IMR-90 (cell line): ENCODE measurements at regions not wholly inside any gene's neighbourhood (a gene's known extent, or its start where the extent isn't known, plus 50 kb on each side); places are given as distances from the start of the nearest gene placed in this dataset.
A peak's percentile ranks its signal among the peaks of the same experiment; 100 is the strongest.

Experiments used
- ATAC-seq: fragments of 200-7000 bp; cut with Tn5 transposase; 2 replicates; pipeline ENCODE4 v1.9.1; 2020; ENCODE audit warnings: low read depth, mild to moderate bottlenecking, moderate library complexity
- BruUV-seq: library from RNA; stranded (reverse); fragments of 400-500 nt; replicated peaks from 2 replicates; lab custom pipeline; 2021; lab: Mats Ljungman, UMichigan
- CTCF ChIA-PET: fragments of 300-600 bp; formaldehyde crosslinking; extraction: SDS; loops from one replicate; lab custom pipeline; 2021; ENCODE audit warnings: antibody characterized with exemption; lab: Yijun Ruan, JAX
- POLR2A ChIA-PET: fragments of 300-600 bp; sonication (Branson Sonifier 250); formaldehyde crosslinking; loops from one replicate; lab custom pipeline; 2022; ENCODE audit warnings: antibody characterized with exemption; ENCODE audit not compliant: unreplicated experiment; lab: Charles Lee
- DNase-seq: peaks from one replicate; pipeline ENCODE4 v3.0.0; 2013
- H2AFZ ChIP-seq: replicated peaks from 2 replicates; pipeline ENCODE3; 2013; ENCODE audit warnings: low read length, mild to moderate bottlenecking; ENCODE audit not compliant: poor library complexity
- H2AK5ac ChIP-seq: 2 replicates; pipeline ENCODE4 v1.6.1; 2013; ENCODE audit warnings: low read depth, low read length, inconsistent platforms
- H2AK9ac ChIP-seq: replicated peaks from 2 replicates; pipeline ENCODE3; 2013; ENCODE audit warnings: mild to moderate bottlenecking, low read depth, low read length, moderate library complexity; ENCODE audit not compliant: poor library complexity
- H2BK120ac ChIP-seq: 2 replicates; pipeline ENCODE4 v1.6.1; 2013; ENCODE audit warnings: low read depth, low read length, inconsistent platforms
- H2BK15ac ChIP-seq: 3 replicates; pipeline ENCODE4 v1.6.1; 2013; ENCODE audit warnings: low read depth, low read length, inconsistent platforms
- H2BK20ac ChIP-seq: 2 replicates; pipeline ENCODE4 v1.6.1; 2013; ENCODE audit warnings: low read depth, mild to moderate bottlenecking, inconsistent platforms, low read length, moderate library complexity
- H2BK5ac ChIP-seq: 2 replicates; pipeline ENCODE4 v1.6.1; 2013; ENCODE audit warnings: mild to moderate bottlenecking, low read depth, low read length, inconsistent platforms; ENCODE audit not compliant: poor library complexity, severe bottlenecking
- H3K14ac ChIP-seq: replicated peaks from 2 replicates; pipeline ENCODE4 v1.6.1; 2013; ENCODE audit warnings: low read depth, low read length, inconsistent platforms
- H3K18ac ChIP-seq: 2 replicates; pipeline ENCODE4 v1.6.1; 2013; ENCODE audit warnings: low read depth, low read length, control low read depth
- H3K23ac ChIP-seq: 2 replicates; pipeline ENCODE4 v1.6.1; 2013; ENCODE audit warnings: low read depth, low read length, inconsistent platforms
- H3K27ac ChIP-seq: 2 replicates; pipeline ENCODE4 v1.5.1; 2013; ENCODE audit warnings: mild to moderate bottlenecking, control low read depth, low read length; ENCODE audit not compliant: insufficient read depth
- H3K27me3 ChIP-seq: 2 replicates; pipeline ENCODE4 v1.6.1; 2013; ENCODE audit warnings: low read length; ENCODE audit not compliant: control insufficient read depth, insufficient read depth
- H3K36me3 ChIP-seq: 2 replicates; pipeline ENCODE4 v1.6.1; 2013; ENCODE audit warnings: low read length, mixed read lengths; ENCODE audit not compliant: control insufficient read depth, insufficient read depth
- H3K4ac ChIP-seq: 2 replicates; pipeline ENCODE4 v1.6.1; 2013; ENCODE audit warnings: low read depth, low read length, inconsistent platforms
- H3K4me1 ChIP-seq: 2 replicates; pipeline ENCODE4 v1.6.1; 2013; ENCODE audit warnings: low read length, mixed read lengths; ENCODE audit not compliant: control insufficient read depth, insufficient read depth
- H3K4me2 ChIP-seq: 2 replicates; pipeline ENCODE4 v1.6.1; 2013; ENCODE audit warnings: low read depth, mild to moderate bottlenecking, control low read depth, low read length, moderate library complexity
- H3K4me3 ChIP-seq: 2 replicates; pipeline ENCODE4 v1.5.1; 2013; ENCODE audit warnings: low read depth, mild to moderate bottlenecking, control low read depth, low read length, moderate library complexity; ENCODE audit not compliant: insufficient read depth
- H3K56ac ChIP-seq: 2 replicates; pipeline ENCODE4 v1.6.1; 2013; ENCODE audit warnings: low read length, inconsistent platforms; ENCODE audit not compliant: insufficient read depth; ENCODE audit errors: extremely low read depth
- H3K79me1 ChIP-seq, 2 experiments: 2 replicates each; pipeline ENCODE4 v1.6.1; 2013; ENCODE audit warnings: low read length in 2 of 2, inconsistent platforms in 1 of 2, low read depth in 1 of 2
- H3K9ac ChIP-seq: 2 replicates; pipeline ENCODE4 v1.6.1; 2013; ENCODE audit warnings: low read depth, low read length, control low read depth
- H3K9me1 ChIP-seq: 2 replicates; pipeline ENCODE4 v1.6.1; 2013; ENCODE audit warnings: low read length, inconsistent platforms; ENCODE audit not compliant: insufficient read depth
- H3K9me3 ChIP-seq: 2 replicates; pipeline ENCODE4 v1.6.1; 2013; ENCODE audit warnings: low read length; ENCODE audit not compliant: control insufficient read depth, insufficient read depth
- H4K20me1 ChIP-seq: 2 replicates; pipeline ENCODE4 v1.6.1; 2013; ENCODE audit warnings: low read length, inconsistent platforms; ENCODE audit not compliant: insufficient read depth
- H4K5ac ChIP-seq: 2 replicates; pipeline ENCODE4 v1.6.1; 2013; ENCODE audit warnings: mild to moderate bottlenecking, low read depth, low read length, control low read depth
- H4K8ac ChIP-seq, 2 experiments: 2 replicates each; pipeline ENCODE4 v1.6.1; 2013; ENCODE audit warnings: low read depth in 2 of 2, low read length in 2 of 2, control low read depth in 1 of 2, inconsistent platforms in 1 of 2
- H4K91ac ChIP-seq: 2 replicates; pipeline ENCODE4 v1.6.1; 2013; ENCODE audit warnings: low read depth, low read length, inconsistent platforms; ENCODE audit not compliant: insufficient read depth
- BHLHE40 ChIP-seq: fragments of 150-350 bp; IDR thresholded peaks from 2 replicates; pipeline ENCODE4 v1.6.1; 2016; ENCODE audit warnings: mild to moderate bottlenecking, low read depth, low read length
- CEBPB ChIP-seq: IDR thresholded peaks from 2 replicates; pipeline ENCODE4 v1.6.1; 2012; ENCODE audit warnings: low read depth, low read length, improper control_type of control experiment
- CHD1 ChIP-seq: IDR thresholded peaks from 2 replicates; pipeline ENCODE4 v1.6.1; 2012; ENCODE audit warnings: low read depth, low read length, improper control_type of control experiment
- FOS ChIP-seq: fragments of 150-350 bp; IDR thresholded peaks from 2 replicates; pipeline ENCODE4 v1.6.1; 2016; ENCODE audit warnings: low read depth, low read length
- MAFK ChIP-seq: IDR thresholded peaks from 2 replicates; pipeline ENCODE4 v1.6.1; 2012; ENCODE audit warnings: low read depth, low read length, improper control_type of control experiment
- POLR2A ChIP-seq: IDR thresholded peaks from 2 replicates; pipeline ENCODE4 v1.6.1; 2012; ENCODE audit warnings: mild to moderate bottlenecking, low read depth, low read length
- RAD21 ChIP-seq: IDR thresholded peaks from 2 replicates; pipeline ENCODE4 v1.6.1; 2012; ENCODE audit warnings: low read length, improper control_type of control experiment
- RCOR1 ChIP-seq: IDR thresholded peaks from 2 replicates; pipeline ENCODE4 v1.6.1; 2012; ENCODE audit warnings: mild to moderate bottlenecking, low read length, improper control_type of control experiment; ENCODE audit not compliant: insufficient replicate concordance
- SMC3 ChIP-seq: fragments of 150-350 bp; IDR thresholded peaks from 2 replicates; pipeline ENCODE4 v1.6.1; 2016; ENCODE audit warnings: low read depth, mild to moderate bottlenecking, antibody characterized with exemption, low read length, moderate library complexity
- USF2 ChIP-seq: fragments of 150-350 bp; IDR thresholded peaks from 2 replicates; pipeline ENCODE4 v1.6.1; 2017; ENCODE audit warnings: mild to moderate bottlenecking, antibody characterized with exemption, low read length, low read depth
- WGBS, 2 experiments: methylation state at CpG; one replicate each; pipeline versions ENCODE4 v1.1.5 to v1.1.7; 2013; ENCODE audit warnings: missing lambda C conversion rate in 2 of 2; ENCODE audit not compliant: insufficient read length in 1 of 2; ENCODE audit errors: extremely low coverage in 2 of 2; 5-methylcytosine and 5-hydroxymethylcytosine counted together
- dilution Hi-C: fragments of 300-500 bp; cut with HindIII; formaldehyde crosslinking; loops from one replicate; pipeline ENCODE4 v1.14.3; 2018; ENCODE audit warnings: low sequenced_read_pairs; ENCODE audit not compliant: unreplicated experiment
- in situ Hi-C: fragments of 300-500 bp; cut with MboI; formaldehyde crosslinking; loops from 3 replicates; pipeline ENCODE4 v1.14.3; 2019; ENCODE audit warnings: low sequenced_read_pairs, inconsistent platforms, mixed read lengths
- intact Hi-C: fragments of 100-400 bp; cut with micrococcal nuclease; formaldehyde crosslinking; loops from 2 replicates; pipeline ENCODE4 v1.10.0; 2022
- TF ChIP-seq, protein P1 (sequence below): fragments of 150-350 bp; IDR thresholded peaks from 2 replicates; pipeline ENCODE4 v1.6.1; 2016; ENCODE audit warnings: low read depth, mild to moderate bottlenecking, low read length, moderate library complexity, borderline replicate concordance
- TF ChIP-seq, protein P2 (sequence below): conservative IDR thresholded peaks from 2 replicates; pipeline ENCODE4 v1.5.1; 2012; ENCODE audit warnings: mild to moderate bottlenecking, low read depth, low read length, improper control_type of control experiment

DNA sequence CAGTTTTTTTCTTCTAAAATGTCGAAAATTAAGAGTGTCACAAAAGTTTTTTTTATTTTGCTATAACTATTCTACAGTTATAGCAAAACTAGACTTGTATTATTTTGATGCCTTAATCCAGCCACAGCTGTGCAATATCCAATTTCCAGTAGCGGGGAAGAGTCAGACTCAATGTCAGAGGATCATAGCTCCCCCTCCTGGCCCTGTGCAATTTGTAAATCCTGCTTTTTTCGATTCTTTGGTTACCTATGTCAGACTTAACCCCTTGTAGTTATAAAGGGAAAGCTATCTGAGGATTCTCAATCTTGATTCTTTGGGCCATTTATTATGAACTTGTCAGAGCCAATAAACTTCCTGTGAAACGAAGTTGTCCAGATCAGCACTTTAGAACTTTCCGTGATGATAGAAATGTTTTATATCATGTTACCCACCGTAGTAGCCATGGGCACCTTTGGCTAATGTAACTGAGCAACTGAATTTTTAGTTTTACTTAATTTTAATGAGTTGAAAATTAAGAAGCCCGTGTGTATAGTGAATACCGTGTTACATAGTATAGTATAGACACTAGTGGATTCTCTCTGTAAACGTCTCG is 87.7 kb upstream of the PRKCQ start:
- no peak overlapping the region for H3K4me3 ChIP-seq
- ATAC-seq, result peak; percentile 85
- in situ Hi-C loops, result loop anchor here (5.0 kb wide), 1 partner anchor 245 kb away; no protein-coding TSS in a partner anchor
- no peaks in the 10 kb centered on the region; the same call in 1 of the 2 replicates for H3K27me3 ChIP-seq
- H3K9ac ChIP-seq, result no peak overlapping the region
- WGBS, 2 experiments, result no CpG with 5 or more reads among the region's 10 CpGs
- intact Hi-C loops, result loop anchor here (1.0 to 2.0 kb wide), 2 partner anchors 250 to 1019 kb away; no protein-coding TSS in a partner anchor
- ChIA-PET CTCF (interaction anchor here (0.6 to 1.2 kb wide), 11 partner anchors 8 to 708 kb away, joined by 3 to 4 read pairs (median 3); no protein-coding TSS in a partner anchor), POLR2A (no interaction called here)
- H3K79me1 ChIP-seq, result no peaks in the 10 kb centered on the region
- no peaks in the 10 kb centered on the region for H3K9me1 ChIP-seq
- H3K9me3 ChIP-seq, result no peaks in the 10 kb centered on the region
- H2BK5ac ChIP-seq, result no peak overlapping the region
- H3K56ac ChIP-seq, result no peak overlapping the region
- no peak overlapping the region for H2AFZ ChIP-seq
- dilution Hi-C loops, result no loop called here
- H3K4me2 ChIP-seq, result no peak overlapping the region
- no peak overlapping the region for H3K18ac ChIP-seq
- H3K4me1 ChIP-seq, result no peaks in the 10 kb centered on the region
- H3K14ac ChIP-seq, result no peak overlapping the region
- no peaks in the 10 kb centered on the region for H4K20me1 ChIP-seq
- no peak overlapping the region for H3K27ac ChIP-seq
- no peak overlapping the region for H2BK120ac ChIP-seq
- H2BK15ac ChIP-seq, result no peak overlapping the region
- BruUV-seq, result no TSS peak
- H4K8ac ChIP-seq, result no peak overlapping the region
- H3K4ac ChIP-seq, result no peak overlapping the region
- peak; percentile 43 for DNase-seq
- no peak overlapping the region for H3K23ac ChIP-seq
- H3K36me3 ChIP-seq, result no peaks in the 10 kb centered on the region
- H4K91ac ChIP-seq, result no peak overlapping the region
- no peak overlapping the region for H4K5ac ChIP-seq
- no peak overlapping the region for H2BK20ac ChIP-seq
- peak; percentile 57 for TF ChIP-seq SMC3
- TF ChIP-seq, protein P1, sequence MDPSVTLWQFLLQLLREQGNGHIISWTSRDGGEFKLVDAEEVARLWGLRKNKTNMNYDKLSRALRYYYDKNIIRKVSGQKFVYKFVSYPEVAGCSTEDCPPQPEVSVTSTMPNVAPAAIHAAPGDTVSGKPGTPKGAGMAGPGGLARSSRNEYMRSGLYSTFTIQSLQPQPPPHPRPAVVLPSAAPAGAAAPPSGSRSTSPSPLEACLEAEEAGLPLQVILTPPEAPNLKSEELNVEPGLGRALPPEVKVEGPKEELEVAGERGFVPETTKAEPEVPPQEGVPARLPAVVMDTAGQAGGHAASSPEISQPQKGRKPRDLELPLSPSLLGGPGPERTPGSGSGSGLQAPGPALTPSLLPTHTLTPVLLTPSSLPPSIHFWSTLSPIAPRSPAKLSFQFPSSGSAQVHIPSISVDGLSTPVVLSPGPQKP, result no peak
- no peak for TF ChIP-seq RCOR1
- TF ChIP-seq, protein P2, sequence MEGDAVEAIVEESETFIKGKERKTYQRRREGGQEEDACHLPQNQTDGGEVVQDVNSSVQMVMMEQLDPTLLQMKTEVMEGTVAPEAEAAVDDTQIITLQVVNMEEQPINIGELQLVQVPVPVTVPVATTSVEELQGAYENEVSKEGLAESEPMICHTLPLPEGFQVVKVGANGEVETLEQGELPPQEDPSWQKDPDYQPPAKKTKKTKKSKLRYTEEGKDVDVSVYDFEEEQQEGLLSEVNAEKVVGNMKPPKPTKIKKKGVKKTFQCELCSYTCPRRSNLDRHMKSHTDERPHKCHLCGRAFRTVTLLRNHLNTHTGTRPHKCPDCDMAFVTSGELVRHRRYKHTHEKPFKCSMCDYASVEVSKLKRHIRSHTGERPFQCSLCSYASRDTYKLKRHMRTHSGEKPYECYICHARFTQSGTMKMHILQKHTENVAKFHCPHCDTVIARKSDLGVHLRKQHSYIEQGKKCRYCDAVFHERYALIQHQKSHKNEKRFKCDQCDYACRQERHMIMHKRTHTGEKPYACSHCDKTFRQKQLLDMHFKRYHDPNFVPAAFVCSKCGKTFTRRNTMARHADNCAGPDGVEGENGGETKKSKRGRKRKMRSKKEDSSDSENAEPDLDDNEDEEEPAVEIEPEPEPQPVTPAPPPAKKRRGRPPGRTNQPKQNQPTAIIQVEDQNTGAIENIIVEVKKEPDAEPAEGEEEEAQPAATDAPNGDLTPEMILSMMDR, result peak; percentile 52
- no peak for TF ChIP-seq CEBPB
- TF ChIP-seq FOS, result no peak
- peak; percentile 47 for TF ChIP-seq RAD21
- no peak for TF ChIP-seq POLR2A
- no peak for TF ChIP-seq MAFK
- no peak for TF ChIP-seq BHLHE40
- no peak for TF ChIP-seq USF2
- TF ChIP-seq CHD1, result no peak
- H2AK9ac ChIP-seq, result no peak overlapping the region
- H2AK5ac ChIP-seq, result no peak overlapping the region
